BLaER1 (cell line): ENCODE measurements at regions not wholly inside any gene's neighbourhood (a gene's known extent, or its start where the extent isn't known, plus 50 kb on each side); places are given as distances from the start of the nearest gene placed in this dataset.

ENCODE experiments used
- H3K27ac ChIP-seq: shearing (Covaris generic); formaldehyde crosslinking; 2 replicates; pipeline ENCODE4 v1.8.1; 2022
- H3K27me3 ChIP-seq: shearing (Covaris generic); formaldehyde crosslinking; 2 replicates; pipeline ENCODE4 v1.8.1; 2022
- H3K36me3 ChIP-seq: shearing (Covaris generic); formaldehyde crosslinking; 2 replicates; pipeline ENCODE4 v1.8.1; 2022
- H3K4me1 ChIP-seq: shearing (Covaris generic); formaldehyde crosslinking; 2 replicates; pipeline ENCODE4 v1.8.1; 2022
- H3K4me2 ChIP-seq: shearing (Covaris generic); formaldehyde crosslinking; 2 replicates; pipeline ENCODE4 v1.8.1; 2022
- H3K4me3 ChIP-seq: shearing (Covaris generic); formaldehyde crosslinking; 2 replicates; pipeline ENCODE4 v1.8.1; 2022
- H3K9ac ChIP-seq: shearing (Covaris generic); formaldehyde crosslinking; 2 replicates; pipeline ENCODE4 v1.8.1; 2022
- H3K9me3 ChIP-seq: shearing (Covaris generic); formaldehyde crosslinking; 2 replicates; pipeline ENCODE4 v1.8.1; 2022
- H4K20me1 ChIP-seq: shearing (Covaris generic); formaldehyde crosslinking; 2 replicates; pipeline ENCODE4 v1.8.1; 2022
- Cebpa-rat ChIP-seq: shearing (Covaris generic); IDR thresholded peaks from 2 replicates; pipeline ENCODE4 v1.8.1; 2022

DNA sequence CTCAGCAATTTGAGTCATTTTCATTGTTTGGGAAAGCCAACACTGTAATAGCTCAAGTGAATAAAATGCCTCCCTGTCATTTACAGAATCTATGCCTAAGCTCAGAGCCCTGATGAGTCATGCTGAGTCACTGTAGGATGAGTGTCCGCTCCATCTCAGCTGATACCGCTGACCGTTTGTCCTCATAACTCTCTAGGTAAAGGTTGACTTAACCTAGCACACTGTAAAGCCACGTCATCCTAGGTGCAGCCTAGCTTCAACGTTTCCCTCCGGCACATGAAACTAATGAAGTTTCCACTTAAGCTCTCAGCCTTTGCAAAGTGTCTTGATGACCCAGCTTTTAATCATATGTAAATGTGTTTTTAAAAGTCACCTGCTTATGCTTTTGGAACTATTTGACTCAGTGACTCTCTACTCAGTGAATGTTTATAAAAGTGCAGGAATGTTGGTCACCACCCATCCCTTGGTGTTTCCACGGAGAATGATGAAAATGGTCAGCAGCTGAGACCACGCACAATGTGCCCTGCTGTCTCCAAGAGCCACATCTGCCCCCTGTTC lies 154.0 kb downstream of the PMAIP1 start:
- Histone ChIP-seq H3K9me3 (peaks cover 7% of the 10 kb centered on the region; the same call in 1 of the 2 replicates), H3K4me2 (no peak overlapping the region), H3K27ac (no peak overlapping the region)

DNA sequence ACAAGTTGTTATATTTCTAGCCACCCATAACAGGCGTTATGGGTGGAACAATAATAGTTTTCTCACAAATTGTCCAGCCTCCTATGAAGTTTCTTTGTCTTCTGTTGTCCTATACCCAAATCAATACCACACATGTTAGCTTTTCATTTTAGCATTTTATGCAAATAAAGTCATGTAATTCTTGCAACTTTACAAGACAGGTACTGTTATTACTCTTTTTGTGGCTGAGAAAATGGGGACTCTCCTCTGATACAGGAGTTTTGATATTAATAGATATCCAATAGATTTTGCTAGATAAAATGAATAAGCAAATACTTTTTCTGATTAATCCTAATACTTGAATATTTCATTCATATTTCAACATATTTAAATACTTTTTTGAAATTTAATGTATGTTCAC lies 151.0 kb downstream of the PMAIP1 start:
- no peak overlapping the region for H3K4me3 ChIP-seq
- no peaks in the 10 kb centered on the region for H3K4me1 ChIP-seq
- no peaks in the 10 kb centered on the region for H3K27me3 ChIP-seq
- H3K9me3 ChIP-seq: peaks cover 7% of the 10 kb centered on the region; the same call in 1 of the 2 replicates
- H3K9ac ChIP-seq: no peak overlapping the region
- no peaks in the 10 kb centered on the region for H4K20me1 ChIP-seq
- no peaks in the 10 kb centered on the region for H3K36me3 ChIP-seq
- H3K27ac ChIP-seq: no peak overlapping the region
- H3K4me2 ChIP-seq: no peak overlapping the region
- TF ChIP-seq Cebpa-rat: no peak

More for the DNA sequence above, 154.0 kb downstream of the PMAIP1 start:
- no peaks in the 10 kb centered on the region for H3K4me1 ChIP-seq
- no peaks in the 10 kb centered on the region for H3K36me3 ChIP-seq
- no peaks in the 10 kb centered on the region for H4K20me1 ChIP-seq
- H3K9ac ChIP-seq: no peak overlapping the region
- no peaks in the 10 kb centered on the region for H3K27me3 ChIP-seq
- no peak for TF ChIP-seq Cebpa-rat
- no peak overlapping the region for H3K4me3 ChIP-seq

DNA sequence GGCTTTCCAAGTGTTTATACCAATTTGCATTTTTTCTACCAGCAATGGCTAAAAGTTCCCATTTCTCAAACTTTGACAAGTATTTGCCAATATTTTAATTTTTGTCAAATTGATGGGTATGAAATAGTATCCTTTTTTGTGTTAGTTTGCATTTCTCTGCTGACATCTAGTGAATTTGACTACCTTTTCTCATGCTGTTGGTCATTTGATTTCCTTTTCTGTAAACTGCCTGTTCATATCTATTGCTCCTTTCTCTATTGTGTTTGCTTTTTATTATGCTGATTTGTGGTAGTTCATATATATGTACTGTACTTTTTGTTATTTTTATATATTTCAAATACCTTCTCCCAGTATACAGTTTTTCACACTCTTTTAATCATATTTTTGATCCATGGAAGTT lies 149.4 kb downstream of the PMAIP1 start:
- Histone ChIP-seq H3K9ac (no peak overlapping the region), H3K9me3 (peaks cover 7% of the 10 kb centered on the region; the same call in 1 of the 2 replicates), H4K20me1 (no peaks in the 10 kb centered on the region), H3K4me2 (no peak overlapping the region), H3K27me3 (no peaks in the 10 kb centered on the region), H3K4me1 (no peaks in the 10 kb centered on the region), H3K4me3 (no peak overlapping the region), H3K36me3 (no peaks in the 10 kb centered on the region), H3K27ac (no peak overlapping the region)
- TF ChIP-seq Cebpa-rat: no peak

DNA sequence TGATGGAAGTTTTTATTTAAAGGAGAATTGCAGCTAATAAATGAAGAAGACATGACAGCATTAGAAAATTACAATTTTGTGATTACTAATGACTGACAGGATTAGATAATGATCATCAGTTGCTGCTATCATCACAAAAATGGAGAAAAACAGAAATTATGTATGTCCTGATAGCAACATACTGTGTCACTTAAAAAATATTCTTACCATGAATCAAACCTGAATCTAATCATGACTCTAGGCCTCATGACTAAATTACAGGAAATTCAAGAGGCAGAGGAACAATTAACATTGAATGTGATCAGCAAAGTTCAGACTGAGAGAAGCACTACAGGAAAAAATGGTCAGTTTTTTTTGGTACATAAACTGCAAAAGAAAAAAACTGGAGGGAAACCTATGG lies 147.8 kb downstream of the PMAIP1 start:
- no peak overlapping the region for H3K4me3 ChIP-seq
- no peak overlapping the region for H3K4me2 ChIP-seq
- no peaks in the 10 kb centered on the region for H3K4me1 ChIP-seq
- H3K27me3 ChIP-seq: no peaks in the 10 kb centered on the region
- H3K9ac ChIP-seq: no peak overlapping the region
- no peak for TF ChIP-seq Cebpa-rat
- H3K27ac ChIP-seq: no peak overlapping the region
- no peaks in the 10 kb centered on the region for H3K36me3 ChIP-seq
- H4K20me1 ChIP-seq: no peaks in the 10 kb centered on the region
- H3K9me3 ChIP-seq: peaks cover 7% of the 10 kb centered on the region; the same call in 1 of the 2 replicates

DNA sequence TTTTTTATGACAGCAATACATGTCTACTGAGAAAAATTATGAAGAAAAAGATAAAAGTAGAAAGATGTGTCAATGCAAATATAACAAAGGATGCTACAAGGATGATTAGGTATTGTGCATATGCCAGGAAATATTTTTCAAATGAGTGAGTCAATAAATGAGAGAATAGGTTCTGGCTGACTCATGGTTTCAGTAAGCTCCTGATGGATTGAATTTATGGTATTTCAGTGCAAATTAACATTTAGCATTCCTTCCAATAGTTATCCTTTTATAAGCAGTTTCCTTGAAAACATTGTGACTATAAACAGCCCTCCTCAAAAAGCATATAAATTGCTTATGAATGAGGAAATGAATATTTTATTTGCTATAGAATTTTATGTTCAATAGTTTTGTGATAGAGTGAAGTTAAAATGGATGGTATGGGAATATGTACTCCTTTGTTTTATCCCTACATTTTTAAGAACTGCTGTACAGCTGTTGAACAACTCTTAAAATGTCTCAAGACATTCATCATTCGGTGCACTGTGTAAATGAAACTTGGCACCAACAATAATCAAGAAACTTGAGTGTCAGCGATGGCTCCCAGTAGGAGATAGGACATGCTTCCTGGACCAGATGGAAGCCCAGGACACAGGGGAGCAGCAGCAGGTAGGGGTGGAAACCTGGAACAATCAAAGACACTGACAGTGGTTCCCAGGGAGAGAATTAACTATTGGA lies 144.7 kb downstream of the PMAIP1 start:
- Histone ChIP-seq H4K20me1 (no peaks in the 10 kb centered on the region), H3K4me3 (no peak overlapping the region), H3K9me3 (0 out of 2 replicates have a peak, but pooled peaks cover 3% of the 10 kb centered on the region), H3K27ac (no peak overlapping the region), H3K4me2 (no peak overlapping the region), H3K27me3 (no peaks in the 10 kb centered on the region), H3K9ac (no peak overlapping the region), H3K4me1 (no peaks in the 10 kb centered on the region), H3K36me3 (no peaks in the 10 kb centered on the region)
- TF ChIP-seq Cebpa-rat: no peak

DNA sequence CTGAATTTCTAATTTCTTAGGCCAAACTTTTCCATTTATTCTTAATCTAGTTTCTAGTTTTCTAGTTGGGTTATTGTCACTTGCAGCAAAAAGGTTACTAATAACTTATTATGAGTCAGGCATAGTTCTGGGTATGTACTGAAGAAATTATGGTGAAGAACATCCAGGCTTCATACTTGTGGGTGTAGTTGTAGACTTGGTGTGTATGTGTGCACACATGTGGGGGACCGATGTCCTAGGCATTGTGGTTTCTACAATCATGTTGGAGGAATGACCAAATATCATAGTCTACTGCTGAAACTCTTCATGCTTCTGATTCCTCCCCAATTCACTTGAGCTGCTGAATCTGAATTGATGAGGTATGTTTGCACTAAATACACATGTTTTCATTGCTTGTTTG lies 141.2 kb downstream of the PMAIP1 start:
- Histone ChIP-seq H4K20me1 (no peaks in the 10 kb centered on the region), H3K27ac (no peak overlapping the region), H3K27me3 (no peaks in the 10 kb centered on the region), H3K9ac (no peak overlapping the region), H3K4me1 (no peaks in the 10 kb centered on the region), H3K36me3 (no peaks in the 10 kb centered on the region), H3K9me3 (no peaks in the 10 kb centered on the region), H3K4me2 (no peak overlapping the region), H3K4me3 (no peak overlapping the region)
- TF ChIP-seq Cebpa-rat: no peak

DNA sequence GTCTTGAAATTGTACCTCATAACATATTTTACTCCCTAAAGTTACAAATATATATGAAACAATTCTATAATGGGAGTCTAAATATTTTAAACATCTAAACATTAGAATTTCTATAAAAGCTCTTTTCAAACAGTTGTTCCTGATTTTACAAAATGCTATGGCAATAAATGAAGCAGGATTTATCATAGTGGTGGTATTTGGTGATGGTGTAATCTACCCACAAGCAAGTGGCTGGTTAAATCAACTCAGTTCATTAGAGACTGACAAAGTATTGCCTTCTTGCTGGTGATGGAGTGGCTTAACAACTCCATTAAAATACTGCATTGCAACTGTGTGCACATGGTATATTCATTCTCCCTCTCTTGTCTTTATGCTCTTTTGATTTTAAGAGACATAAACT lies 138.9 kb downstream of the PMAIP1 start:
- H3K9me3 ChIP-seq: no peaks in the 10 kb centered on the region
- no peak for TF ChIP-seq Cebpa-rat

DNA sequence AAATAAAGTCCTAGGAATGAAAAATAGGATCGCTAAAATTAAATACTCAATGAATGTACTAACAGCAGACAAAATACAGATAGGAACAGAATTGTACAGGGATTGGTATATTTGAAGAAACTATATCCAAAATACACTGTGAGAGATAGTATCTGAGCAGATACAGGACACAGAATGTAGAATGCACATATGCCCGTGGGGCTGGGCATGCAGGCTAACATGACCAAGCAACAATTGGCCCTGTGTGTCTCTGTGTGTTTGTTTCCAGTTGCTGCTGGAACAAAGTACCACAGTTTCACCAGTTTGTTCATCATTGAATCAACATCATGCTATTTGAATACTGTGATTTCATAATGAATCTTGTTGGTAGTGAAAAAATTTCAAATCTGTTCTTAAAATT lies 127.6 kb downstream of the PMAIP1 start:
- Histone ChIP-seq H3K27ac (no peak overlapping the region), H3K36me3 (no peaks in the 10 kb centered on the region), H3K4me3 (no peak overlapping the region), H3K9ac (no peak overlapping the region), H4K20me1 (no peaks in the 10 kb centered on the region), H3K4me1 (no peaks in the 10 kb centered on the region), H3K27me3 (no peaks in the 10 kb centered on the region), H3K9me3 (no peaks in the 10 kb centered on the region), H3K4me2 (no peak overlapping the region)
- no peak for TF ChIP-seq Cebpa-rat

More for the DNA sequence above, 138.9 kb downstream of the PMAIP1 start:
- H4K20me1 ChIP-seq: no peaks in the 10 kb centered on the region
- no peaks in the 10 kb centered on the region for H3K27me3 ChIP-seq
- H3K4me1 ChIP-seq: no peaks in the 10 kb centered on the region
- no peak overlapping the region for H3K4me2 ChIP-seq
- H3K36me3 ChIP-seq: no peaks in the 10 kb centered on the region
- H3K4me3 ChIP-seq: no peak overlapping the region
- no peak overlapping the region for H3K9ac ChIP-seq
- H3K27ac ChIP-seq: no peak overlapping the region

DNA sequence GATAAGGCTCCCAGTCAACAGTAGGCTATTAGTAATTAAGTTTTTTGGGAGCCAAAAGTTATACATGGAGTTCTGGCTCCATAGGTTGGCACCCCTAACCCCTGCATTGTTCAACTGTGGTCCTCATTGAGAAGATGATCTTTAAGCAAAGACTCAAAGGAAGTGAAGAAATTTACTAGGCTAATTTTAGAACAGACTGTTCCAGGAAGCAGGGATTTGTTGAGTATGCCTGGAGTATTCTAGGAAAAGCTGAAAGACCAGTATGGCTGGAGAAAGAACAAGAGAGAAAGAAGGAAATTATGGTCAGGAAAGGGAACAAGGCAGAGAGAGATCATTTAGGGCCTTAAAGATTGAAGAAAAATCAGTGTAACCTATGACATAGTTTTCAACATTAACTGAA lies 125.1 kb downstream of the PMAIP1 start:
- no peak overlapping the region for H3K4me3 ChIP-seq
- no peaks in the 10 kb centered on the region for H3K36me3 ChIP-seq
- H4K20me1 ChIP-seq: no peaks in the 10 kb centered on the region
- H3K9me3 ChIP-seq: no peaks in the 10 kb centered on the region
- H3K27me3 ChIP-seq: no peaks in the 10 kb centered on the region
- H3K27ac ChIP-seq: no peak overlapping the region
- H3K4me1 ChIP-seq: peaks cover 8% of the 10 kb centered on the region
- H3K4me2 ChIP-seq: no peak overlapping the region
- TF ChIP-seq Cebpa-rat: no peak
- no peak overlapping the region for H3K9ac ChIP-seq

DNA sequence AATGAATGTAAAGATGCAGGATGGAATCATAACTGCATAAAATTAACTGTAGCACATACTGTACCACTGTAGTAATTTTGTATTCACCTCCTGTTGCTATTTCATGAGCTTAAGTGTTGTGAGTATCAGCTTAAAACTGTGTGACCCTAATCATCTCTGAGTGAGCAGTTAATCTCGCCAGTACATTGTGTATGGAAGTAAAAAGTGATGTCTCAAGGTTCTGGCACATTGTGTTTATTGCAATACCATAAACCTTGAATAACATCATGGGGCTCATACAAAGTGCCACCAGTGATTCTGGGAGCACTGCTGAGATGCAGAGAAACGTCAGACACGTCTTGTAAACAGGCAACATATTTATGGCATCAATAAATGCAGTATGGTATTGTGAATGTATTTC lies 124.5 kb downstream of the PMAIP1 start:
- Histone ChIP-seq H3K9me3 (no peaks in the 10 kb centered on the region), H3K27me3 (no peaks in the 10 kb centered on the region), H3K36me3 (no peaks in the 10 kb centered on the region), H3K9ac (no peak overlapping the region), H3K4me1 (peaks cover 8% of the 10 kb centered on the region), H3K4me3 (no peak overlapping the region), H4K20me1 (no peaks in the 10 kb centered on the region), H3K4me2 (no peak overlapping the region), H3K27ac (no peak overlapping the region)
- no peak for TF ChIP-seq Cebpa-rat
